ENCODE measurements at regions not wholly inside any gene's neighbourhood (a gene's known extent, or its start where the extent isn't known, plus 50 kb on each side); places are given as distances from the start of the nearest gene placed in this dataset. TPM values are rescaled to one million over a fixed set of nuclear protein-coding genes. Genes with fewer than 3 reads are reported as not detected.
A peak's percentile ranks its signal among the peaks of the same experiment; 100 is the strongest.

DNA sequence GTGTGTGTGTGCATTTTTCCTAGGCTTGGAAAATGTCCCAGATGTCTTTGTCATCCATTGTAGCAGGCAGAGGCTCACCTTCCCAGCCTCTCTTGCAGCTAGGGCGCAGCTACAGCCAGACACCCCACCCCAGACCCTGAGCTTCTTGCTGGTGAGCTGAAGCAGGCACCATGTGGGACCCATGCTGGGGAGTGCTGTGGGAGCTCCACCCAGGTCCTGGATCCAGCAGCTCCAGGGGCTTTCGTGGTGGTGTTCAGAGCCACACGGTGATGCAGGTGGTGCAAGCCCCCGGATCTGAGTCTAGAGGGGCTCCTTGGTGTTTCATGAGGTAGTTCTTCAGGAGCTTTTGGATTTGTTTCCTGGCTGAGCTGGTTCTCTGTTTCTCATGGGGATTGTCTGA is 56.0 kb upstream of the ZFP64 start:
- no peak for DNase-seq

DNA sequence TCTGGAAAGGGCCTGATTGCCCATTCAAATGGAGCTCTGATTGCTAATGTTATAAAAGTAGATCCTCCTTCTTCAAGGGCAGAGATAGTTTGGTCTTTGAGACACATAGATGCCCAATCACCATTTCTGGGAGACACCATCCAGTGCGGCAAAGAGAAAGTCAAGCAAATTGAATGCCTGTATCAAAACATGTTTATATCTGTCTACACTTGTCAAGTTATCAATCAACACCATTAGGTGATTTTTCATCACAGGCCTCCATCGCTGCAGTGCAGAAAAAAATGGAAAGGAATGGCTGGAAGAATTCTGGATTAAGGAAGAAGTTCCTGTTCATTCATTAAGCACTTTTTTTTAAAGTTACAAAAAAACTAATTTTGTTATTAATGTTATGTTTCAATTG is 54.8 kb upstream of the ZFP64 start:
- no peak for DNase-seq

DNA sequence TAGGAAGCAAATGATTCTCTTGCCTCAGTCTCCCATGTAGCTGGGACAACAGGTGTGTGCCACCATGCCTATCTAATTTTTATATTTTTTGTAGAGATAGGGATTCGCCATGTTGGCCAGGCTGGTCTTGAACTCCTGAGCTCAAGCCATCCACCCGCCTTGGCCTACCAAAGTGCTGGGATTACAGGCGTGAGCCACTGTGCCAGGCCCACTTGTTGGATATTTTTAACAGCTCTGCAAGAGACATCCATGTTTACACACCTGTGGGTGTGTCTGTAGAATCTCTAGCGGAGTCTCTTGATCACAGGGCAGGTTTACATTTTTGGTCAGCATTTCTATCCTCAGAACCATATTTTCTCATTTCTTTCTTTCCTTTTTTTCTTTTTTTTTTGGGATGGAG is 53.1 kb upstream of the ZFP64 start:
- no peak for DNase-seq

DNA sequence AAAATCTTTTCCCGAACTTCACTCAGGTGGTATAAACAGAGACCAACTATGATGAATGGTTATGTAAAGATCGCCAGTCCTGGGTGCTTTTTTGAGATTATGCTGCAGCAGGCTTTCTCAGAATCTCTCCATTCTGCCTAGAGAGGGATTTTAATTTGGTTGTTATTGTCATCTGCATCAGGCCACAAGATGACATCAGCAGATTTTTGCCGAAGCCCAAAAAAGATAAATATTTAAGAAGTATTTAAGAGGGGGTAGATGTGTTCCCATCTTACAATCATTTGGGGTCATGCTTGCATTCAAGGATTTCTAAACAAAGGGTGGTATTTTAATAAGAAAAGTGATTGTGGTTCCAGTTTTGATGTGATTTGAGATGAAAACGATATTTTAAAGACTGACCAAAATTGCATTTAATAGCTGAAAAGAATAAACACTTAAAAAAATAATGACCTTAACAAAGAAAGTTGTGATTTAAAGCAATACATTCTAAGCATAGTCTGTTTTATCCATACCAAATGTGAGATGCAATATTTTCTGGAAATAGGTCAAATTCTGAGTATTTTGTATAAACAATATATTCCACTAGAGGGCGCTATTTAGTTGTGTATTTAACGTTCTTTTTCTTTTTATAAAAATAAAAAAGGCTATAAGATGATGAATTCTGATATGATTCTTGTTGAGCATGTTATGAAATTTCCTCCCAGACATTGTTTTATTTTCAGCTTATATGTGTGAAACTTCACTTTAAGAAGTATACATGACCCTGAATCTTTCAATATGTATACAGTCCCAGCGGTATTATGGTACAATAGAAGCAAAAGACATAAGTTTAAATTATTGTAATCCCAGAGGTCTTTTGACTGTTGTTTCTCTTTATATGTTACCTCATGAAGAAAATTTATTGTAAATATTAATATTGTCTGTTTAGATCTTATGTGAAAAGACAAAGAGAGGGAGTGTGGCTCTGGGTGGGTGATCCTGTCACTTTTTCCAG is 51.0 kb upstream of the ZFP64 start:
- DNase-seq = peak; percentile 26

Small RNA genes lying in the stretch of these regions (small RNA-seq; reads per million reads assigned to genes)
- gene RF02271 (ENCODE audit: low replicate concordance) (not detected), gene RPL36P1 (ENCODE audit: low replicate concordance) (not detected)

Data from skin of body (tissue), 2 donors.